Loucy (cell line): ENCODE measurements at regions not wholly inside any gene's neighbourhood (a gene's known extent, or its start where the extent isn't known, plus 50 kb on each side); places are given as distances from the start of the nearest gene placed in this dataset.

ENCODE experiments used
- H2AFZ ChIP-seq: fragments of 200-600 bp; sonication (generic); 2 replicates; pipeline ENCODE4 v1.6.0; 2016; ENCODE audit warnings: antibody characterized with exemption, mild to moderate bottlenecking, low read length, moderate library complexity
- H3F3A ChIP-seq: fragments of 200-600 bp; 2 replicates; pipeline ENCODE4 v1.6.0; 2016; ENCODE audit warnings: antibody characterized with exemption, low read depth, mild to moderate bottlenecking
- H3K27me3 ChIP-seq: fragments of 200-600 bp; sonication (generic); 2 replicates; pipeline ENCODE4 v1.6.1; 2014; ENCODE audit warnings: low read length, mild to moderate bottlenecking; ENCODE audit not compliant: insufficient read depth, poor library complexity, severe bottlenecking
- H3K36me3 ChIP-seq: fragments of 200-600 bp; sonication (generic); 2 replicates; pipeline ENCODE4 v1.6.1; 2016; ENCODE audit warnings: low read length; ENCODE audit not compliant: insufficient read depth
- H3K4me1 ChIP-seq: fragments of 200-600 bp; sonication (generic); 2 replicates; pipeline ENCODE4 v1.5.1; 2014; ENCODE audit warnings: low read length, mild to moderate bottlenecking; ENCODE audit not compliant: insufficient read depth, poor library complexity, severe bottlenecking
- H3K4me2 ChIP-seq: fragments of 200-600 bp; sonication (generic); 2 replicates; pipeline ENCODE4 v1.6.0; 2014; ENCODE audit warnings: antibody characterized with exemption, low read length, low read depth, mild to moderate bottlenecking; ENCODE audit not compliant: poor library complexity, severe bottlenecking
- H3K4me3 ChIP-seq: fragments of 200-600 bp; sonication (generic); 2 replicates; pipeline ENCODE4 v1.5.1; 2014; ENCODE audit warnings: low read length, mild to moderate bottlenecking, mixed read lengths; ENCODE audit not compliant: poor library complexity, severe bottlenecking
- H3K79me2 ChIP-seq: fragments of 200-600 bp; sonication (generic); 2 replicates; pipeline ENCODE4 v1.6.1; 2014; ENCODE audit warnings: low read length; ENCODE audit not compliant: insufficient read depth
- H3K9ac ChIP-seq: fragments of 200-600 bp; sonication (generic); 2 replicates; pipeline ENCODE4 v1.6.0; 2014; ENCODE audit warnings: mild to moderate bottlenecking, low read depth, low read length, moderate library complexity; ENCODE audit not compliant: poor library complexity, severe bottlenecking
- H3K9me2 ChIP-seq: fragments of 200-600 bp; sonication (generic); replicated peaks from 2 replicates; pipeline ENCODE4 v1.6.1; 2016; ENCODE audit warnings: low read depth, low read length, mixed read lengths
- H3K9me3 ChIP-seq: fragments of 200-600 bp; sonication (generic); 2 replicates; pipeline ENCODE4 v1.6.1; 2014; ENCODE audit warnings: mild to moderate bottlenecking, antibody characterized with exemption, low read length, low read depth; ENCODE audit not compliant: insufficient read depth
- H4K20me1 ChIP-seq: fragments of 200-600 bp; sonication (generic); 2 replicates; pipeline ENCODE4 v1.6.0; 2014; ENCODE audit warnings: antibody characterized with exemption, low read length, mild to moderate bottlenecking; ENCODE audit not compliant: insufficient read depth, poor library complexity, severe bottlenecking
- EZH2phosphoT487 ChIP-seq: fragments of 200-600 bp; IDR thresholded peaks from 2 replicates; pipeline ENCODE4 v1.6.1; 2018; ENCODE audit warnings: antibody characterized with exemption, mild to moderate bottlenecking, moderate library complexity, borderline replicate concordance
- TF ChIP-seq, protein P1 (sequence below): fragments of 200-600 bp; sonication (generic); conservative IDR thresholded peaks from 2 replicates; pipeline ENCODE4 v1.5.1; 2014; ENCODE audit warnings: mild to moderate bottlenecking, antibody characterized with exemption, low read length

DNA sequence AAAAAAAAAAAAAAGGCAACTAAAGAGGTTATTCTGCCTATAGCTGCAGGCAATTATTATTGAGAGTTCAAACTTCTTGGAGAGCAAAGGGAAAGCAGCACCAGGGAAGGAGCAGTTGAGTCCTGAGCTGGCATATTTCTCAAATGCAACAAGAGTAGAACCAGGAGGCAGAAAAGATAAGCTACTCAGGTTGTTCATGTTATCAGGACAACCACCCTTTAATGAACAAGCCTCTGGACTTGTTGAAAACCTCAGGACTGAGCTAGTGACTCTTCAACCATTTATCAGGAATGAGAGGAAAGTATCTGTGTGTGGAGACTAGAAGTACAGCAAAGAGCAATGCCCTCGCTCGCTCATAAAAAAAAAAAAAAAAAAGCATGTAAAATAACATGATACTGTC is 183.0 kb downstream of the KCTD12 start:
- TF ChIP-seq, protein P1, sequence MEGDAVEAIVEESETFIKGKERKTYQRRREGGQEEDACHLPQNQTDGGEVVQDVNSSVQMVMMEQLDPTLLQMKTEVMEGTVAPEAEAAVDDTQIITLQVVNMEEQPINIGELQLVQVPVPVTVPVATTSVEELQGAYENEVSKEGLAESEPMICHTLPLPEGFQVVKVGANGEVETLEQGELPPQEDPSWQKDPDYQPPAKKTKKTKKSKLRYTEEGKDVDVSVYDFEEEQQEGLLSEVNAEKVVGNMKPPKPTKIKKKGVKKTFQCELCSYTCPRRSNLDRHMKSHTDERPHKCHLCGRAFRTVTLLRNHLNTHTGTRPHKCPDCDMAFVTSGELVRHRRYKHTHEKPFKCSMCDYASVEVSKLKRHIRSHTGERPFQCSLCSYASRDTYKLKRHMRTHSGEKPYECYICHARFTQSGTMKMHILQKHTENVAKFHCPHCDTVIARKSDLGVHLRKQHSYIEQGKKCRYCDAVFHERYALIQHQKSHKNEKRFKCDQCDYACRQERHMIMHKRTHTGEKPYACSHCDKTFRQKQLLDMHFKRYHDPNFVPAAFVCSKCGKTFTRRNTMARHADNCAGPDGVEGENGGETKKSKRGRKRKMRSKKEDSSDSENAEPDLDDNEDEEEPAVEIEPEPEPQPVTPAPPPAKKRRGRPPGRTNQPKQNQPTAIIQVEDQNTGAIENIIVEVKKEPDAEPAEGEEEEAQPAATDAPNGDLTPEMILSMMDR: no peak
- no peak for TF ChIP-seq EZH2phosphoT487
- H3K4me2 ChIP-seq: no peak overlapping the region
- H3F3A ChIP-seq: no peaks in the 10 kb centered on the region

DNA sequence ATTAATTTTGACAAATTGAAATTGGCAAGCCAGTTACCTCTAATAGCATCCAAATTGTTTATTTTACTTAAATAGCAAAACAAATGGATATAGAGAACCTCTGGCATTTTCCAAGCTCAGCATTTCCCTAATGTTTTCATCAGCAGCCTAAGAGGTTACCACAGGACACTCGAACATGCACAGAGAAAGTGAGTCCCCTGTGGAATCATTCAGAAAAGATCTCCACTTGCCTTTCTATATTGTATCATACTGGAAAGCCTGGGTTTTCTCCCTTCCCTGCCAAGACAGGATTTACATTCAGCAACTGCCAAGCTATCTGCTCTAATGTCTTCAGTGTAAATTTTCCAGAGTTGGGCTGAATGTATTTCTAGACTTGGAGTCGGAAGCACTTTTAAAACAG is 188.9 kb downstream of the KCTD12 start:
- H3F3A ChIP-seq: no peaks in the 10 kb centered on the region
- TF ChIP-seq EZH2phosphoT487: no peak
- TF ChIP-seq, protein P1: no peak
- no peaks in the 10 kb centered on the region for H3K9me3 ChIP-seq
- no peak overlapping the region for H3K4me2 ChIP-seq
- H3K9ac ChIP-seq: no peak overlapping the region
- H3K79me2 ChIP-seq: no peaks in the 10 kb centered on the region
- H2AFZ ChIP-seq: no peak overlapping the region
- H3K4me3 ChIP-seq: no peak overlapping the region
- H3K4me1 ChIP-seq: no peaks in the 10 kb centered on the region
- H3K9me2 ChIP-seq: no peaks in the 10 kb centered on the region
- H3K27me3 ChIP-seq: no peaks in the 10 kb centered on the region
- no peaks in the 10 kb centered on the region for H4K20me1 ChIP-seq
- H3K36me3 ChIP-seq: no peaks in the 10 kb centered on the region

More for the DNA sequence above, 183.0 kb downstream of the KCTD12 start:
- Histone ChIP-seq H3K9me3 (no peaks in the 10 kb centered on the region), H3K4me1 (peaks cover 5% of the 10 kb centered on the region), H3K4me3 (no peak overlapping the region), H3K9me2 (no peaks in the 10 kb centered on the region), H4K20me1 (no peaks in the 10 kb centered on the region), H3K9ac (no peak overlapping the region), H3K27me3 (no peaks in the 10 kb centered on the region), H2AFZ (0 out of 2 replicates have a peak overlapping the region, but pooled peaks have one; percentile 37), H3K36me3 (no peaks in the 10 kb centered on the region), H3K79me2 (no peaks in the 10 kb centered on the region)

DNA sequence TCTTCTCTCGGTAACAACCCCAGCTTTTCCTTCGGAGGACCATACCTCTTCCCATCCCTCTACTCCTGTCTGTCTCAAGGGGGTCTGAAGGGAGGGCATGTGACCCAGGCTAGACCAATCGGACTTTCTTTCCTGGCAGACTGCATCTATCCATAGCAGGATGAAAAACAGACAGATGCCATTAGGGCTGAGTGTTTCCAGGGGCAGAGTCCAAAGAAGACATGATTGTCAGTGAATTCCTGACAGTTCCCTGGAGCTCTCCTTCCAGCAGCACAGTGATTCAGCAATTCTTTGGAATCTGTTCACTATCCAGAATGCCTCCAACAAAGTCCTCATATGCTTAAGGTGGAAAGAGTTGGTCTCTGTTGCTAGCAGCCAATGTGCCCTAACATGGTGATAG is 189.8 kb downstream of the KCTD12 start:
- Histone ChIP-seq H2AFZ (no peak overlapping the region), H3K4me3 (no peak overlapping the region), H3K4me1 (no peaks in the 10 kb centered on the region), H3K36me3 (no peaks in the 10 kb centered on the region), H3K9me3 (no peaks in the 10 kb centered on the region), H3K79me2 (no peaks in the 10 kb centered on the region), H4K20me1 (no peaks in the 10 kb centered on the region), H3K9ac (no peak overlapping the region), H3K4me2 (no peak overlapping the region), H3K27me3 (no peaks in the 10 kb centered on the region), H3K9me2 (no peaks in the 10 kb centered on the region), H3F3A (no peaks in the 10 kb centered on the region)
- no peak for TF ChIP-seq EZH2phosphoT487
- TF ChIP-seq, protein P1: no peak
